GM21737 (cell line): ENCODE measurements at regions not wholly inside any gene's neighbourhood (a gene's known extent, or its start where the extent isn't known, plus 50 kb on each side); places are given as distances from the start of the nearest gene placed in this dataset.

Source experiments
- ATAC-seq: cut with Tn5 transposase; IDR thresholded peaks from one replicate; pipeline ENCODE4 v1.9.1; 2021; ENCODE audit warnings: mild to moderate bottlenecking, moderate library complexity; ENCODE audit not compliant: unreplicated experiment

DNA sequence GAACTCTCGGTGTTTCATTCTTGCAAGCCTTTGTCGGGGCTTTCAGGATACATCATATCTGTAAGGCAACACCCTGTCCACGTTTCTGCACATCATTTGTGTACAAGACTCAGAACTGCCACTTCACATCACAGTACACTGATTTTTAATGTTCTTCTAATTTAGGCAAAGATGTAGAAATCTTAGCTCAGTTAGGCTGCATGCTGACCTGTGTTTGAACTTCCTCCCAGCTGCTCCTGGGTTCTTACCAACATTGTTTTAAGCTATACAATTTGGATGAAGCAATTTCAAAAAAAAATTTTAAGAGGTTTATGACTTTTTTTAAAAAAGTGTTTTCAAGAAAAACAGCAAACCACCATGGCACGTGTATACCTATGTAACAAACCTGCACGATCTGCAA lies 1047.9 kb upstream of the SLC10A2 start:
- no peak for ATAC-seq

DNA sequence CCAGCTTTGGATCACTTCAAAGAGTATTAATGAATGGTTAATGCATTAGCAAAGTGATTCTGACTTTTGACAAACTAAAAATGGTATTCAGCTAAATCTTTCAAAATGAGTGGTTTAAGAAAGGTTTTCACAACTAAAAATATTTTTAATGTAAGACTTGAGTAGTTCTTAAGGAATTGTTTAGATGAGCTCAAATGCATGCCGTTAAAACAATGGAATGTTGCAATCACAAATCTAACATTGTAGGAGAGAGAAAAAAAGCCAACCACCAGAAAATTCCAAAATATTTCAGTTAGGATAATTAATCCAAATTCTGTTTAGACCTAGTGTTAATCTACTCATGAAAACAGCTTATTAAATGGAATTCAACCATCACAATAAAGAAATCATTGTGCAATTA lies 1044.8 kb upstream of the SLC10A2 start:
- ATAC-seq: no peak

- ATAC-seq: no peak
Measured at GRCh38 chr13:104106705-104107393, 1040.6 kb upstream of the SLC10A2 start.

- no peak for ATAC-seq
Measured at GRCh38 chr13:104105418-104106355, 1039.5 kb upstream of the SLC10A2 start.

GRCh38 chr13:104099750-104100149 lies 1033.5 kb upstream of the SLC10A2 start:
- no peak for ATAC-seq

GRCh38 chr13:104098421-104098820 lies 1032.2 kb upstream of the SLC10A2 start:
- no peak for ATAC-seq

- no peak for ATAC-seq
Measured at GRCh38 chr13:104086759-104087158, 1020.5 kb upstream of the SLC10A2 start.

- ATAC-seq: no peak
Measured at GRCh38 chr13:104086210-104086609, 1020.0 kb upstream of the SLC10A2 start.

- ATAC-seq: no peak
Measured at GRCh38 chr13:104085611-104086010, 1019.4 kb upstream of the SLC10A2 start.

- ATAC-seq: no peak
Measured at GRCh38 chr13:104074326-104074725, 1008.1 kb upstream of the SLC10A2 start.

- ATAC-seq: no peak
Measured at GRCh38 chr13:104071806-104072205, 1005.6 kb upstream of the SLC10A2 start.

- ATAC-seq: no peak
Measured at GRCh38 chr13:104065328-104065727, 999.1 kb upstream of the SLC10A2 start.

DNA sequence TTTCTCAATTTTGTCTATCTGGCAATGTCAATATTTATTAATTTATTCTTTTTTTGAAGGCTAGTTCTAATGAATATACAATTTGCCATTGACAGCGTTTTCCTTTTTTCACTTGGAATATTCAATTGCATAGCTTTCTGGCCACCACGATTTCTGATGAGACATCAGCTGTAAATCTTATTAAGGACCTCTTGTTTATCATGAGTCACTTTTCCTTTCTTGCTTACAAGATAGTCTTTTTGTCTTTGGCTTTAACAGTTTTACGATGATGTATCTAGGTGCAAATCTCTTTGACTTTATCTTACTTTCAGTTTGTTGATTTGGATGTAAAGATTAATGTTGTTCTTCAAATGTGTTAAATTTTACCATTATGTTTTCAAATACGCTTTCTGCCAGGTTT lies 991.6 kb upstream of the SLC10A2 start:
- ATAC-seq: no peak

DNA sequence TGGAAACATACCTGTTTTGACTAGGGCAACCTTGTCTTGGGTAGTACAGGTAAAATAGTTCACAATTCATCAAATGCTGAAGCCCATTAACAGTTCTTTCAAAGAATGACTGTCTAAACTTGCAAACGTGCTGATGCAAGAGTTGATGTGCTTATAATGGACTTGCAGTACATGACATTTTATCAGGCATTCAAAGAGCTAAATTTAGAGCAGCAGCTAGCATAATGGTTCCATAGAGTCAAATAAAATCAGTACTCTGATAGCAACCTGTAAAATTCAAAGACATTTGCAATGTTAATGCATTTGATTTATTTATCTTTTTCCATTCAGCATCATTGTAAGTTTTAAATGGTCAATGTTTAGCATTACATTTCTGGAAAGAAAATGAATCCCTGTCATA lies 979.7 kb upstream of the SLC10A2 start:
- no peak for ATAC-seq

GRCh38 chr13:104043184-104043583 lies 977.0 kb upstream of the SLC10A2 start:
- ATAC-seq: no peak

DNA sequence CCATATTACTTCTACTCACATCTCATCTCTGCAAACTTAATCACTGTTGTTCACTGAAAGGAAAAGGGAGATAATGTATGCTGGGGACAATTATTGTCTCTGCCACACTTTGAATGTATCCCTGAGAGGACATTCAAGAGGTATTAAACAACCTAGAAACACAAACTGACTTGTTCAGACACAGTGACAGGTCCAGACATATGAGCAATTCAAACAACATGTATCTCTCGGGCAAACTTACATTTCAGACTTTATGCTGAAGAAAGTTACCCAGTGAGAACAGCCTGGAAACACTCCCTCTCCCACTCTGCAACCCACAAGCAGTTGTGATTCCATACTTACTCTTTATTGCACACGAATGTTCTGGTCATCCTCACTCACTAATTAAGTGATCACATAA lies 968.7 kb upstream of the SLC10A2 start:
- ATAC-seq: no peak

GRCh38 chr13:104025303-104025702 lies 959.1 kb upstream of the SLC10A2 start:
- no peak for ATAC-seq

DNA sequence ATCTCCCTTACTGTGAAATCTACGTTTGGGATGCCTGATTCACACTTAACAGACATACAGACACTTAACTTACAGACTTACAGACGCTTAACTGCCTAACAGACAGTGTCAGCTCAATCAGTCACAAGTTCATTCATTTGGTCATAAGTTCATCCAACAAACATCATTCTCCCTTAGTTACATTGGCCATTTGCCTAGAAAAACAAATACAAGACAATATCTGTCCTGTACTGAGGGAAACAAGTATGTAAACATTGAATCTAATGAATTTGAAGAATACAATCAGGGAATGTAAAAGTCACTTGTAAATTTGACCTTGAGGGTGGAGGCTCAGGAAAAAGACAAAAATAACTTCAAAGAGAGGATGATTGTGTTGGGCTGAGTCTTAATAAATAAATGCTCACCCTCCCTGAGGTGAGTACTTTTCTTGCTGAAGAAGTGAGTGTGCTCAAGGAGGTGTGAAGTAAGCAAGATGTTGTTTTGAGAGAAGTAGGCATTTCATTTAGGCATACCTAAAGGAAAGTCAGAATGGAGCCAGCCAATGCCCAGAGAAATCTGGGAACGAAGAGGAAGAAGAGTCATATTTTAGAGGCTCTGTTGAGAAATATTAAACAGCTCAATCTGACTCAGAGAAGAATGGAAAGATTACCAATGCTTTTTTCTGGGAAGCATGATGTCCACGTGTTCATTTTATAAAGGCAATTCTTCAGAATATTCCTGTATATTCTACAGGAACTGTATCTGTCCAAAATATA lies 958.4 kb upstream of the SLC10A2 start:
- ATAC-seq: no peak

GRCh38 chr13:104021806-104022397 lies 955.7 kb upstream of the SLC10A2 start:
- ATAC-seq: no peak

GRCh38 chr13:104017317-104017716 lies 951.1 kb upstream of the SLC10A2 start:
- ATAC-seq: no peak
